ENCODE measurements at regions not wholly inside any gene's neighbourhood (a gene's known extent, or its start where the extent isn't known, plus 50 kb on each side); places are given as distances from the start of the nearest gene placed in this dataset.

DNA sequence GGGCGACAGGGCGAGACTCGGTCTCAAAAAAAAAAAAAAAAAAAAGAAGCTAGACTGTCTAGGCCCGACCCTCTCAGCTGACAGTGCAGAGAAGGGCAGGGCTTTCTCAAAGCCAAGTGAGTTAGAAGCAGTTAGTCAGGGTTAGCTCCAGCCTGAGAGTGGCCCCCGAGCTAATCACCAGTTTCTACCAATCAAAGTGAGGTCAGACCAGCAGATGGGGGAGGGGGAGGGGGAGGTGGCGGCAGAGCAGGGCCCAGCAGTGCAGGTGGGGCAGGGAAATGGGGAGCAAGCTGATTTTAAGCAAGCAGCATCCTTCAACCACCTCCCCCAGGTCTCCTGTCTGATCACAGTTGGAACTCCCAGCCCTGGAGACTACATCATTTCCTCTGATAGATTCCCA, 55.3 kb upstream of the PRR5 start:
- TF ChIP-seq CTCF (IDR thresholded peaks at IDR 0.05), result no peak
- TF ChIP-seq, protein P1, sequence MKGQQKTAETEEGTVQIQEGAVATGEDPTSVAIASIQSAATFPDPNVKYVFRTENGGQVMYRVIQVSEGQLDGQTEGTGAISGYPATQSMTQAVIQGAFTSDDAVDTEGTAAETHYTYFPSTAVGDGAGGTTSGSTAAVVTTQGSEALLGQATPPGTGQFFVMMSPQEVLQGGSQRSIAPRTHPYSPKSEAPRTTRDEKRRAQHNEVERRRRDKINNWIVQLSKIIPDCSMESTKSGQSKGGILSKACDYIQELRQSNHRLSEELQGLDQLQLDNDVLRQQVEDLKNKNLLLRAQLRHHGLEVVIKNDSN (CRISPR knock-in tag; IDR thresholded peaks at IDR 0.05), result no peak
- no peak for TF ChIP-seq E2F4 (CRISPR knock-in tag; IDR thresholded peaks at IDR 0.05; ENCODE audit: borderline replicate concordance, low read depth)
- no peak for TF ChIP-seq ETV6 (CRISPR knock-in tag; IDR thresholded peaks at IDR 0.05)
- TF ChIP-seq IRF1 (CRISPR knock-in tag; IDR thresholded peaks at IDR 0.05), result no peak
- TF ChIP-seq, protein P2, sequence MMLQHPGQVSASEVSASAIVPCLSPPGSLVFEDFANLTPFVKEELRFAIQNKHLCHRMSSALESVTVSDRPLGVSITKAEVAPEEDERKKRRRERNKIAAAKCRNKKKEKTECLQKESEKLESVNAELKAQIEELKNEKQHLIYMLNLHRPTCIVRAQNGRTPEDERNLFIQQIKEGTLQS (CRISPR knock-in tag; conservative IDR thresholded peaks at IDR 0.05), result no peak
- no peak for TF ChIP-seq NR2C2 (CRISPR knock-in tag; IDR thresholded peaks at IDR 0.05)
- TF ChIP-seq CREM (CRISPR knock-in tag; IDR thresholded peaks at IDR 0.05), result no peak
- no peak for TF ChIP-seq AFF4 (CRISPR knock-in tag; IDR thresholded peaks at IDR 0.05; ENCODE audit: borderline replicate concordance)

Measured in WTC11 (cell line).